Activated CD4-positive, alpha-beta memory T cell treated with anti-CD3 and anti-CD28 coated beads, Interleukin-2, amount 10 ng/mL, durations not matched to agents 7 days and 5 days (primary cell): ENCODE measurements at regions not wholly inside any gene's neighbourhood (a gene's known extent, or its start where the extent isn't known, plus 50 kb on each side); places are given as distances from the start of the nearest gene placed in this dataset.

ENCODE experiments used
- CTCF ChIA-PET: fragments of 350-600 bp; sonication (Branson Sonifier 250); formaldehyde crosslinking; loops from one replicate; lab custom pipeline; 2021; ENCODE audit warnings: antibody characterized with exemption, inconsistent platforms; lab: Charles Lee
- POLR2A ChIA-PET: fragments of 350-600 bp; sonication (Branson Sonifier 250); formaldehyde crosslinking; loops from one replicate; lab custom pipeline; 2021; ENCODE audit warnings: antibody characterized with exemption; lab: Charles Lee
- DNase-seq: peaks from one replicate; pipeline ENCODE4 v3.0.0-alpha.2; 2020
- H3K27ac Mint-ChIP-seq: one replicate; pipeline ENCODE4 v1.8.0; 2021; ENCODE audit warnings: mild to moderate bottlenecking, mixed read lengths
- H3K27me3 Mint-ChIP-seq: one replicate; pipeline ENCODE4 v1.8.0; 2021; ENCODE audit warnings: mixed read lengths
- H3K36me3 Mint-ChIP-seq: one replicate; pipeline ENCODE4 v1.8.0; 2021; ENCODE audit warnings: low read depth, mixed read lengths
- H3K4me1 Mint-ChIP-seq: one replicate; pipeline ENCODE4 v1.8.0; 2021; ENCODE audit warnings: mixed read lengths
- H3K4me3 Mint-ChIP-seq: one replicate; pipeline ENCODE4 v1.8.0; 2021; ENCODE audit warnings: mild to moderate bottlenecking, mixed read lengths
- H3K9me3 Mint-ChIP-seq: one replicate; pipeline ENCODE4 v1.8.0; 2021; ENCODE audit warnings: mixed read lengths

- H3K4me1 Mint-ChIP-seq = no peaks in the 10 kb centered on the region
- peaks cover 23% of the 10 kb centered on the region for H3K27me3 Mint-ChIP-seq
- no peak overlapping the region for H3K4me3 Mint-ChIP-seq
- no peaks in the 10 kb centered on the region for H3K36me3 Mint-ChIP-seq
- no peak overlapping the region for H3K27ac Mint-ChIP-seq
- ChIA-PET POLR2A (no interaction called here), CTCF (no interaction called here)
- DNase-seq = no peak
- H3K9me3 Mint-ChIP-seq = no peaks in the 10 kb centered on the region
Measured at GRCh38 chr2:60629801-60630385, 76.4 kb upstream of the BCL11A start.

- peaks cover 17% of the 10 kb centered on the region for H3K27me3 Mint-ChIP-seq
- CTCF ChIA-PET = no interaction called here
Measured at GRCh38 chr2:60633615-60634014, 80.2 kb upstream of the BCL11A start.

GRCh38 chr2:60634438-60634837 is 81.0 kb upstream of the BCL11A start:
- POLR2A ChIA-PET = no interaction called here
- Mint-ChIP-seq H3K27me3 (peaks cover 17% of the 10 kb centered on the region), H3K4me1 (no peaks in the 10 kb centered on the region), H3K9me3 (no peaks in the 10 kb centered on the region), H3K27ac (no peak overlapping the region), H3K4me3 (no peak overlapping the region), H3K36me3 (no peaks in the 10 kb centered on the region)
- no peak for DNase-seq
- CTCF ChIA-PET = interaction anchor here (1.1 kb wide), 1 partner anchor 40 kb away, joined by 3 read pairs; no protein-coding TSS in a partner anchor

More at GRCh38 chr2:60633615-60634014, 80.2 kb upstream of the BCL11A start:
- Mint-ChIP-seq H3K4me3 (no peak overlapping the region), H3K4me1 (no peaks in the 10 kb centered on the region), H3K27ac (no peak overlapping the region), H3K9me3 (no peaks in the 10 kb centered on the region), H3K36me3 (no peaks in the 10 kb centered on the region)
- POLR2A ChIA-PET = no interaction called here
- no peak for DNase-seq

GRCh38 chr2:60641811-60642788 is 88.6 kb upstream of the BCL11A start:
- no peak overlapping the region for H3K27ac Mint-ChIP-seq
- POLR2A ChIA-PET = no interaction called here
- no peaks in the 10 kb centered on the region for H3K9me3 Mint-ChIP-seq
- no peak for DNase-seq
- peaks cover 10% of the 10 kb centered on the region for H3K27me3 Mint-ChIP-seq
- no peak overlapping the region for H3K4me3 Mint-ChIP-seq
- CTCF ChIA-PET = interaction anchor here (1.4 to 1.5 kb wide), 2 partner anchors 9 to 15 kb away, joined by 3 to 6 read pairs; no protein-coding TSS in a partner anchor
- H3K36me3 Mint-ChIP-seq = no peaks in the 10 kb centered on the region
- H3K4me1 Mint-ChIP-seq = no peaks in the 10 kb centered on the region

GRCh38 chr2:60643747-60644146 is 90.3 kb upstream of the BCL11A start:
- ChIA-PET POLR2A (no interaction called here), CTCF (interaction anchor here (1.0 to 1.4 kb wide), 3 partner anchors 13 to 82 kb away, joined by 3 to 6 read pairs (median 3); no protein-coding TSS in a partner anchor)
- no peak overlapping the region for H3K4me3 Mint-ChIP-seq
- H3K9me3 Mint-ChIP-seq = no peaks in the 10 kb centered on the region
- no peak overlapping the region for H3K27ac Mint-ChIP-seq
- H3K27me3 Mint-ChIP-seq = peaks cover 19% of the 10 kb centered on the region
- no peaks in the 10 kb centered on the region for H3K36me3 Mint-ChIP-seq
- no peak for DNase-seq
- H3K4me1 Mint-ChIP-seq = no peaks in the 10 kb centered on the region

- Mint-ChIP-seq H3K4me3 (no peak overlapping the region), H3K9me3 (no peaks in the 10 kb centered on the region), H3K27me3 (peaks cover 19% of the 10 kb centered on the region), H3K27ac (no peak overlapping the region), H3K4me1 (no peaks in the 10 kb centered on the region), H3K36me3 (no peaks in the 10 kb centered on the region)
- ChIA-PET POLR2A (no interaction called here), CTCF (no interaction called here)
- no peak for DNase-seq
Measured at GRCh38 chr2:60644951-60645350, 91.5 kb upstream of the BCL11A start.

- Mint-ChIP-seq H3K36me3 (no peaks in the 10 kb centered on the region), H3K27me3 (peaks cover 20% of the 10 kb centered on the region), H3K4me3 (no peak overlapping the region), H3K4me1 (no peaks in the 10 kb centered on the region), H3K27ac (no peak overlapping the region), H3K9me3 (no peaks in the 10 kb centered on the region)
- DNase-seq = no peak
- ChIA-PET CTCF (interaction anchor here (1.1 to 1.9 kb wide), 2 partner anchors 26 kb away, joined by 3 to 4 read pairs; no protein-coding TSS in a partner anchor), POLR2A (no interaction called here)
Measured at GRCh38 chr2:60648191-60648590, 94.7 kb upstream of the BCL11A start.

GRCh38 chr2:60649721-60650120 is 96.3 kb upstream of the BCL11A start:
- DNase-seq = no peak
- Mint-ChIP-seq H3K4me3 (no peak overlapping the region), H3K9me3 (no peaks in the 10 kb centered on the region), H3K27ac (no peak overlapping the region), H3K4me1 (no peaks in the 10 kb centered on the region), H3K36me3 (no peaks in the 10 kb centered on the region), H3K27me3 (peaks cover 24% of the 10 kb centered on the region)
- ChIA-PET CTCF (no interaction called here), POLR2A (no interaction called here)

- POLR2A ChIA-PET = no interaction called here
Measured at GRCh38 chr2:60652832-60653340, 99.4 kb upstream of the BCL11A start.

GRCh38 chr2:60657673-60658072 is 98.4 kb upstream of the PAPOLG start:
- H3K36me3 Mint-ChIP-seq = no peaks in the 10 kb centered on the region
- no peak overlapping the region for H3K4me3 Mint-ChIP-seq
- H3K27ac Mint-ChIP-seq = no peak overlapping the region
- DNase-seq = no peak
- H3K4me1 Mint-ChIP-seq = peaks cover 2% of the 10 kb centered on the region
- peaks cover 14% of the 10 kb centered on the region for H3K27me3 Mint-ChIP-seq
- CTCF ChIA-PET = interaction anchor here (1.9 to 2.0 kb wide), 2 partner anchors 15 to 17 kb away, joined by 6 to 9 read pairs; no protein-coding TSS in a partner anchor
- POLR2A ChIA-PET = no interaction called here
- no peaks in the 10 kb centered on the region for H3K9me3 Mint-ChIP-seq

More at GRCh38 chr2:60652832-60653340, 99.4 kb upstream of the BCL11A start:
- DNase-seq = no peak
- H3K27ac Mint-ChIP-seq = no peak overlapping the region
- no peaks in the 10 kb centered on the region for H3K9me3 Mint-ChIP-seq
- H3K4me1 Mint-ChIP-seq = no peaks in the 10 kb centered on the region
- no peaks in the 10 kb centered on the region for H3K36me3 Mint-ChIP-seq
- H3K27me3 Mint-ChIP-seq = peaks cover 17% of the 10 kb centered on the region
- no peak overlapping the region for H3K4me3 Mint-ChIP-seq
- CTCF ChIA-PET = no interaction called here

GRCh38 chr2:60659026-60659425 is 97.0 kb upstream of the PAPOLG start:
- CTCF ChIA-PET = interaction anchor here (1.9 kb wide), 1 partner anchor 16 kb away, joined by 9 read pairs; no protein-coding TSS in a partner anchor
- Mint-ChIP-seq H3K27ac (no peak overlapping the region), H3K9me3 (no peaks in the 10 kb centered on the region), H3K4me3 (no peak overlapping the region), H3K4me1 (peaks cover 2% of the 10 kb centered on the region), H3K36me3 (no peaks in the 10 kb centered on the region), H3K27me3 (peaks cover 12% of the 10 kb centered on the region)
- no peak for DNase-seq
- POLR2A ChIA-PET = no interaction called here

- DNase-seq = no peak
- ChIA-PET POLR2A (no interaction called here), CTCF (interaction anchor here (2.7 kb wide), 1 partner anchor 13 kb away, joined by 11 read pairs; no protein-coding TSS in a partner anchor)
- peaks cover 2% of the 10 kb centered on the region for H3K4me1 Mint-ChIP-seq
- H3K27me3 Mint-ChIP-seq = peaks cover 13% of the 10 kb centered on the region
- no peaks in the 10 kb centered on the region for H3K9me3 Mint-ChIP-seq
- no peak overlapping the region for H3K27ac Mint-ChIP-seq
- no peaks in the 10 kb centered on the region for H3K36me3 Mint-ChIP-seq
- no peak overlapping the region for H3K4me3 Mint-ChIP-seq
Measured at GRCh38 chr2:60661073-60661738, 94.9 kb upstream of the PAPOLG start.
